Ascending aorta (tissue), 2 donors: ENCODE measurements at regions not wholly inside any gene's neighbourhood (a gene's known extent, or its start where the extent isn't known, plus 50 kb on each side); places are given as distances from the start of the nearest gene placed in this dataset.

ENCODE experiments used
- DNase-seq, 2 donors: peaks; one replicate each; pipeline ENCODE4 v3.0.0-alpha.2; 2019; ENCODE audit warnings: low spot score in 2 of 2
- H3K27ac ChIP-seq, 2 donors: fragments of 200-600 bp; sonication (generic); one replicate each; pipeline ENCODE4 v1.5.1; 2016 to 2017; ENCODE audit warnings: mild to moderate bottlenecking in 1 of 2
- H3K27me3 ChIP-seq: fragments of 200-600 bp; sonication (generic); one replicate; pipeline ENCODE4 v1.5.1; 2017
- H3K36me3 ChIP-seq, 2 donors: fragments of 200-600 bp; sonication (generic); one replicate each; pipeline ENCODE4 v1.5.1; 2016
- H3K4me1 ChIP-seq, 2 donors: fragments of 200-600 bp; sonication (generic); one replicate each; pipeline ENCODE4 v1.5.1; 2016 to 2017; ENCODE audit warnings: mild to moderate bottlenecking in 1 of 2
- H3K4me3 ChIP-seq, 2 donors: fragments of 200-600 bp; sonication (generic); one replicate each; pipeline ENCODE4 v1.5.1; 2016 to 2017; ENCODE audit warnings: mild to moderate bottlenecking in 1 of 2
- H3K9me3 ChIP-seq, 2 donors: fragments of 200-600 bp; sonication (generic); one replicate each; pipeline ENCODE4 v1.5.1; 2016
- intact Hi-C: fragments of 100-400 bp; cut with DNase I; formaldehyde crosslinking; loops from one replicate; pipeline ENCODE4 v1.15.1; 2023
- TF ChIP-seq, protein P1 (sequence below), 3 experiments: fragments of 200-600 bp in 2 of 3; fragments of 450-650 bp in 1 of 3; sonication (generic) in 2 of 3; IDR thresholded peaks; one replicate each; pipeline ENCODE4 v1.5.1; 2016 to 2019; ENCODE audit warnings: antibody characterized with exemption in 3 of 3, mild to moderate bottlenecking in 1 of 3, moderate library complexity in 1 of 3

DNA sequence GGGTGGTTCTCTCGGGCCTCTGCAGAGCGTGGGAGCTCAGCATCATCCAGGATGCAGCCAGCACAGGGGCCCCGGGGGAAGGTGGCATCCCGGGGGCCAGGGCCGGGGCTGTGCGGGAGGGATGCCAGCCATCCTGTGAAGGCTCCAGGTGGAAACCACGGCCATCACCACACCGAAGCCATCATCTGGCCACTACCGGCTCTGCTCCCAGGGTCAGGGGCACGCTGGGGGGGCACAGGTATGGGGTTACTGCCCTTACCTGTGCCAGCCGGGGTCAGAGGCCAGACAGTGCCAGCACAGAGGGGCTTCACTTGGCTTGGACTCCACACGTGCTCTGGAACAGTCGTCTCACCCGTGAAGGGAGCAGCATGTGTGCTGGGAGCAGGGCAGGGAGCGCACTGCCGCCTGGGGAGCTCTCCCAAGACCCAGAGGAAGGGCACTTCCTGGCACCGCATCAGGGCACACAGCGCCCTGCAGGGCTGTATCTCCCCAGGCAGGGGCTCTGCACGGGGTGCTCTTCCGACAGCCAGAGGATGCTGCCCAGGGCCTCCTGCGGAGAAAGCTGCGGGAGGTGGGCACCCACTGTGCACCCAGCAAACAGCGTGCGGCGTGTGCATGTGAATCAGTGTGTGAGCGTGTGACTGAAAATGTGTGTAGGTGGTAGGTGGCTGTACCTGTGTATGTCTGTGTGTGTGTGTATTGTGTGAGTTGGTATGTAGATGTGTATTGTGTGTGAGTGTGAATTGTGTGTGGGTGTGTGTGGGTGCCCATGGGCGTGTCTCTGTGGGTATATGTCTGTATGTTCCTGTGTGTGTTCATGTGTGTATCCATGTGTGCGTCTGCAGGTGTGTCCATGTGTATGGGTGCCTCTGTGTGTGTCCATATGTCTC, 75.0 kb downstream of the PTGR3 start:
- no peak overlapping the region for H3K4me3 ChIP-seq
- TF ChIP-seq, protein P1, sequence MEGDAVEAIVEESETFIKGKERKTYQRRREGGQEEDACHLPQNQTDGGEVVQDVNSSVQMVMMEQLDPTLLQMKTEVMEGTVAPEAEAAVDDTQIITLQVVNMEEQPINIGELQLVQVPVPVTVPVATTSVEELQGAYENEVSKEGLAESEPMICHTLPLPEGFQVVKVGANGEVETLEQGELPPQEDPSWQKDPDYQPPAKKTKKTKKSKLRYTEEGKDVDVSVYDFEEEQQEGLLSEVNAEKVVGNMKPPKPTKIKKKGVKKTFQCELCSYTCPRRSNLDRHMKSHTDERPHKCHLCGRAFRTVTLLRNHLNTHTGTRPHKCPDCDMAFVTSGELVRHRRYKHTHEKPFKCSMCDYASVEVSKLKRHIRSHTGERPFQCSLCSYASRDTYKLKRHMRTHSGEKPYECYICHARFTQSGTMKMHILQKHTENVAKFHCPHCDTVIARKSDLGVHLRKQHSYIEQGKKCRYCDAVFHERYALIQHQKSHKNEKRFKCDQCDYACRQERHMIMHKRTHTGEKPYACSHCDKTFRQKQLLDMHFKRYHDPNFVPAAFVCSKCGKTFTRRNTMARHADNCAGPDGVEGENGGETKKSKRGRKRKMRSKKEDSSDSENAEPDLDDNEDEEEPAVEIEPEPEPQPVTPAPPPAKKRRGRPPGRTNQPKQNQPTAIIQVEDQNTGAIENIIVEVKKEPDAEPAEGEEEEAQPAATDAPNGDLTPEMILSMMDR (IDR thresholded peaks at IDR 0.05), result no peak
- H3K27me3 ChIP-seq, result no peaks in the 10 kb centered on the region
- H3K4me1 ChIP-seq, result no peaks in the 10 kb centered on the region
- no peak for DNase-seq
- no peaks in the 10 kb centered on the region for H3K9me3 ChIP-seq
- no peaks in the 10 kb centered on the region for H3K36me3 ChIP-seq
- intact Hi-C loops, result no loop called here
- H3K27ac ChIP-seq, result no peak overlapping the region

DNA sequence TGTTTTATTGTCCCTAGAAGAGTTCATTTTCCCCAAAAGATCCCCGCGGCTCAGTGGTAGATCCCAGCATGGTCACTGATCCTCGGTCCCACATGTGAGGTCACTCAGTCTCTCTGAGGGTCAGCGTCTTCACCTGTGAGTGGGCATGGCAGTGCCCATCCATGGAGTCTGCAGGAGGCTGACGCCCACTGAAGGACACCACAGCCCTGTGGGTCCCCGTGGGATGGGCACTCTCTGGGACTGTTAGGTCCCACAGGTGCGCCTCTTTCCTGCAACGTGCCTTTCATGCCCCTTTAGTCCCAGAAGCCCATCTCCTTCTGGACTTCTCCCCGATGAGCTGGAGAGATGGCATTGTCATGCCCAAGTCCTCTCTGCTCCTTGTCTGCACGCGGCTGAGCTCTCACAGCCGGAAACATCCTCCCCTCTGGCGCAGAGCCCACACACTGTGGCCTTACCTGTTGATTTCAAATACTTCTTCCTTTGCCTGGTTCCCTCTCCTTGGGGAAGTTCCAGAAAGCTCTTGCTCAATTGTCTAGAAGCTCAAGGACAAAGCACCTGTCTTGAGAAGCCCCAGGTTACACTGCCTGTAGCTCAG, 75.9 kb downstream of the PTGR3 start:
- intact Hi-C loops, result no loop called here
- no peak for DNase-seq

DNA sequence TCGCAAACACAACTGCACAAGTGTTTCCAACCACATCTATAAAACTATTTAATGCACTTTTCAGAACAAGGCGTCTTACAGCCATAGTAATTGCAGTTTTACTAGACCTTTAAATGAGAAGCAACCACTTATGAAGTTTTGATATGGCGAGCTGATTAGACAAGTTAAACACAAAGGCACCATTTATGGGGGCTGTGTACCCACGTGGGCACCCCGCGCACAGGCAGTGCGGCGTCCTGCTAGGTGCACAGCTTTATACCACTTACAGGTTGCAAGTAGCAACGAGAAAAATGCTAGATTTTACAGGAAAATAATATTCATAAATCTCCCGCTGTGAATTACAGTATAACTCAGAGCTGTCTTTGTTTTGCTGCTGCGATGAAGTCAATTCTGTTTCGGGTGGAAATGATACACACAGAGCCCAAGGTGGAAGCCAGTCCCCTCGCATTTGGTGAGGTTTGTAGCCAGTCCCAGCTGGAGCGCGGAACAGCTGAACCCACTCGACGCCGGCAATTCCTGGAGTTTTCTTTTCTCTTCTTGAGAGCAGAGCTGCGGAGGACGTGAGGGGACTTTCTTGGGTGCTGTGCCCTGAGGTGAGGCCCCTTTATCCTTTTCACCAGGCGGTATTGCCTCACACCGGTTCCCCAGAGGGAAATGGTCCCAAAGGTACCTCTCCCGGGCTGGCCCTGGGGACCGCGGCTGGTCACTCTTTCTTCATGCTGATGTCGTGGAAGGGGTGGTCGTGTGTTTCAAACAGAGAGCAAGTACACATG, 76.7 kb downstream of the PTGR3 start:
- TF ChIP-seq, protein P1 (IDR thresholded peaks at IDR 0.05), result no peak
- no peak overlapping the region for H3K27ac ChIP-seq

More for the DNA sequence above, 75.9 kb downstream of the PTGR3 start:
- TF ChIP-seq, protein P1 (IDR thresholded peaks at IDR 0.05), result no peak
- no peak overlapping the region for H3K4me3 ChIP-seq
- H3K27ac ChIP-seq, result no peak overlapping the region
- no peaks in the 10 kb centered on the region for H3K9me3 ChIP-seq
- no peaks in the 10 kb centered on the region for H3K4me1 ChIP-seq
- no peaks in the 10 kb centered on the region for H3K27me3 ChIP-seq
- H3K36me3 ChIP-seq, result no peaks in the 10 kb centered on the region

DNA sequence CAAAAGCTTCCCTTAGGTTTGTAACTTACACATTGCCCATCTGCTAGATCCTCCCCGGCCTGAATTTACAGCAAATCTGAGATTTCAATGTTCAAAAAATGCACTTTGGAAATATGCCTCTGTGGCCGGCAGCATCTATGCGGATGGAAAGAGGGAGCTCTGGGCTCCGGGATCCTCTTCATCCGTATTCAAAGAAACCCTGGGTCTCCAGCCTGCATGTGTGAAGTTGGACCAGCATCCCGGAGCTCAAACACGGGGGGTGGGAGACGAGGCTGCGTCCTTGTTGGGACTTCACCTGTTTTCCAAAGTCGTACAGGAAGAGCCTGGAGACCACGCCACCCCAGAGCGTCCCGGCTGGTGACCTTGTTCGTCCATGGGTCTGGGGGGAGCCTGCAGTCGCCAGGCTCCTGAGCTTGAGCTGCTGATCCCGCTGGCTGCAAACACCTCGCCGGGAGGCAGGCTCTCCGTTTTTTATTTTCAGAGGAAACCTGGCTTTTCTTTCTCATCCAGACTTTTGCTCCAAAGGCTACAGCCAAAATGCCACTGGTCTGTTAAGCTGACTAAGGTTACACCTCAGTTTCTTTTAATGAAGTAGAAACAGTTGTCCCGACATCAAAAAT, 77.4 kb downstream of the PTGR3 start:
- no peaks in the 10 kb centered on the region for H3K9me3 ChIP-seq
- peak overlapping the region; percentile 13 to 50 for H3K4me3 ChIP-seq
- H3K27ac ChIP-seq, result no peak overlapping the region
- TF ChIP-seq, protein P1 (IDR thresholded peaks at IDR 0.05), result no peak
- no peaks in the 10 kb centered on the region for H3K27me3 ChIP-seq
- H3K4me1 ChIP-seq, result no peaks in the 10 kb centered on the region
- intact Hi-C loops, result no loop called here
- DNase-seq, result no peak
- H3K36me3 ChIP-seq, result no peaks in the 10 kb centered on the region

More for the DNA sequence above, 76.7 kb downstream of the PTGR3 start:
- Histone ChIP-seq H3K36me3 (no peaks in the 10 kb centered on the region), H3K27me3 (no peaks in the 10 kb centered on the region), H3K4me3 (no peak overlapping the region), H3K9me3 (no peaks in the 10 kb centered on the region), H3K4me1 (no peaks in the 10 kb centered on the region)
- intact Hi-C loops, result no loop called here
- no peak for DNase-seq

DNA sequence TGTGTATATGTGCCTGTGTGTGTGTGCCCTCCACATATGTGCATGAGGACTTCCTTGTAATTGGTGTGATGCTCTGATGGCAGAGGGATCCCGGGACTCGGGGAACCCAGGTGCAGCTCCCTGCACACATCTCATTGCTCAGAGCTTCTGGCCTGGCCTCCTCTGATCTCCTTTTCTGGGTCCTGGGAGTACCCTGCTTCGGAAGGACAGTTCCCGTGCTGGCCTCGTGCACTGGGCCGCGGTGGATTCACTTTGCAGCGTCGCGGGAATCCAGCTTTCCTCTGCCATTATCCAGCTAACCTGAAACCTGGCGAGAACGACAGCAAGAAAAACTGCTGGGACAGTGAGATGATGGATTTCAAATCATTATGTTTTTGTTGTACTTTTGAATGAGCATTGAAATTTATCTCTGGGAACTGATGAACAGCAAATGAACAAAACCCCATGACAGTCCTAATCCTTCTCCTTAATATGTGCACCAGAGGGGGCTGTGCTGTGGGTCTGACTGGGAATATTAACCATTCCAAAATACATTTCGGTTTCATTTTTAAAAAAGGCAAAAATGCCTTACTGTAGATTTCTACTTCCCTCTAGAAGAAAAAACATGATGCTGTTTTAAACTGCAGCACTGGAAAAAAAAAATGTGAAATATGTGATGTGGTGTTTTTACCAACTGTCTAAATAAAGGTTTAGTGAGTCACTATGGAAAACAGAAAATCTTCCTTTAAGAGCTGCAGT, 78.2 kb downstream of the PTGR3 start:
- TF ChIP-seq, protein P1 (IDR thresholded peaks at IDR 0.05), result no peak
- Histone ChIP-seq H3K9me3 (no peaks in the 10 kb centered on the region), H3K36me3 (no peaks in the 10 kb centered on the region), H3K27ac (no peak overlapping the region), H3K27me3 (no peaks in the 10 kb centered on the region), H3K4me1 (no peaks in the 10 kb centered on the region), H3K4me3 (peak overlapping the region in 1 of 2 donors; percentile 50)
- intact Hi-C loops, result no loop called here
- no peak for DNase-seq
